ENCODE measurements at regions not wholly inside any gene's neighbourhood (a gene's known extent, or its start where the extent isn't known, plus 50 kb on each side); places are given as distances from the start of the nearest gene placed in this dataset.

GRCh38 chr7:138303230-138304070, 156.6 kb upstream of the TRIM24 start:
- TF ChIP-seq CTCF (conservative IDR thresholded peaks at IDR 0.05), result no peak
- H3K27ac ChIP-seq, result peak overlapping the region; percentile 47; the same call in 1 of the 2 replicates

- peak overlapping the region; percentile 47; the same call in 1 of the 2 replicates for H3K27ac ChIP-seq
- no peak for TF ChIP-seq CTCF (conservative IDR thresholded peaks at IDR 0.05)
Observed at GRCh38 chr7:138304071-138304320, 156.1 kb upstream of the TRIM24 start.

DNA sequence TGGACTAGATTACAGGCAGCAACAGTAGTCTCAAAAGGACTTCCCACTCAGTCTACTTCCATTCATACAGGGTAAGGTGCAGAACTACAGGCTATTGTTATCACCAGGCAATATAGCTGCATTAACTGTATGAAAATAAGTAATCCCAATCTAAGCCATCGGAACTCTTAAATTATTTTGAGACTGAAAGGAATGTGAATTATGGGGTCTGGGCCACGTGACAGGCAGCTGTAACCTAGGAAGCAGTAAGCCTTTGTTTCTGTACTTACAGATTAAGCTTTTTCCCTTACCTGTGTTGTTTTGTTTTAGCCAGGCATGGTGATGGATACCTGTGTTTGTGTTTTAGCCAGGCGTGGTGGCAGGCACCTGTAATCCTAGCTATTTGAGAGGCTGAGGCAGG, 152.4 kb upstream of the TRIM24 start:
- TF ChIP-seq CTCF (conservative IDR thresholded peaks at IDR 0.05), result no peak
- no peak overlapping the region for H3K27ac ChIP-seq

DNA sequence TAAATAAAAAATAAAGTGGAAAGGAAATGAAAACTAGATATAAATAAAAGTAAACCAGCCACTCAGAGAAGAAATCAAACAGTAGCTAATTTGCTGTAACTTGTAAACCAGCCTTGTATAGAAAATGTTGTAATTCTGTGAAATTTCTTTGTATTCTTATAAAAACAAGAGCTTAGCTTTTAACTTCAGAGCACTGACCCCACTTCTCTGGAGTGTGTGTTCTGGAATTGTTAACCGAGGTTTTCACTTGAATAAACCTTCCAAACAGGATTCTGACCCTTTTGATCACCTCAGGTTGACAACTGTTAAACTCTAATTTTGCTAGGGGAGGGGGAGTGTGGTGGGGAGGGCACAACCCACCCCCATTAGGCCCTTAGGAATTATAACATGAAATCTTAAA, 151.9 kb upstream of the TRIM24 start:
- H3K27ac ChIP-seq, result no peak overlapping the region
- no peak for TF ChIP-seq CTCF (conservative IDR thresholded peaks at IDR 0.05)

- no peak overlapping the region for H3K27ac ChIP-seq
- TF ChIP-seq CTCF (conservative IDR thresholded peaks at IDR 0.05), result no peak
Observed at GRCh38 chr7:138309186-138309585, 150.9 kb upstream of the TRIM24 start.

- no peak for TF ChIP-seq CTCF (conservative IDR thresholded peaks at IDR 0.05)
Observed at GRCh38 chr7:138313829-138314178, 146.3 kb upstream of the TRIM24 start.

GRCh38 chr7:138316421-138317043, 143.5 kb upstream of the TRIM24 start:
- no peak overlapping the region for H3K27ac ChIP-seq
- no peak for TF ChIP-seq CTCF (conservative IDR thresholded peaks at IDR 0.05)

More at GRCh38 chr7:138313829-138314178, 146.3 kb upstream of the TRIM24 start:
- H3K27ac ChIP-seq, result no peak overlapping the region
